ENCODE measurements at regions not wholly inside any gene's neighbourhood (a gene's known extent, or its start where the extent isn't known, plus 50 kb on each side); places are given as distances from the start of the nearest gene placed in this dataset.

DNA sequence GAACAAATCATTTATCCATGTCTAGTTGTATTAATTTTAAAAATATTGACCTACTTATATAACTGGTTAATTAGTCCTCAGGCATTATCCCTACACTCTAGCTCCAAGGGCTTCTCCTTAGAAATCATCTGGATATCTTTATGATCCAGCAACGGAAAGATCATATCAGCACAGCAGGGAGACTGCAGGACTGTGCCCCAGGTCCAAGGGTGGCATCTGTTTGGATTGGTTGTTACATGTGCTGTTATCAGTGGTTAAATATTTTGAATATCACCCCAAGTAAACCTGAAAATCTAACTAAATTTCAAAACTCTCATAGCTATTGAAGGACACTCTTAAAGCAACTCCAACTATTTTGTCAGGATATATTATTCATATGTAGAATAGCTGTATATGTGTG, 556.2 kb upstream of the ZEB2 start:
- no peak for DNase-seq

- no peak for DNase-seq
Observed at GRCh38 chr2:145075454-145076062, 555.6 kb upstream of the ZEB2 start.

DNA sequence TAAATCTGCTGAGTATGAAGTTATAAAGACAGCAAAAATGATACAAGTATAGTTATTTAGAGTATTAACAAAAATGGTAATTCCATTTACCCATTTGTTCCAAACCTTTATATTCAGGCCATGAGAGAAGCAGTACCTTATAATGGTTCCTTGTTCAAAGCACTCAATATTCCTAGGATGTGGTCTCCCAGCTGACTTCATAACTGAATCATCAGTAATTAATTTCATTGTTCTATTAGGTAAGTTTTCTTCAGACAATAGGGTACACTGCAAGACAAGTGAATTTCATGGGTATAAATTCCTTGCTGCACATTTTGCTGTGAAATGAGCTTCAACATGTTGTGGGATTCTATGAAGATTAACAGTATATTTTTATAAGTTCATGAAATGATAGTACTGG, 550.8 kb upstream of the ZEB2 start:
- DNase-seq = no peak

DNA sequence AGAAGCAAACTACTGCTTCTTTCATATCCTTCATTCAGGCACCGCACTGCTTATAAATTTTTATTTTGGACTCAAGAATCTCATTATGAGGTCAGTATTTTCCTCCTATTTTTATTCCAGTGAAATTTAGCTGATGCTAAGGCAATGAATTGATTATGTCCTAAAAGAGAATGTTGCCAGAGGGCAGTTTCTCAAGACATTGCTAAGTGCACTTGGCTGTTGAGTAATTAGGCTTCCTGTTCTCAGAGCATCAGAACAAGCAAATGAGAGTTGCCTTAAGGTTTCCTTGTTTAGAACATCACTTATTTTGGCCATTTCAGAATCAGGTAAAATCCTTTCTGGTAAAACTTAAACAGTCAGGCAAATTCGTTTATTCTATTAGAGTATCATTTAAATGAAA, 548.6 kb upstream of the ZEB2 start:
- no peak for DNase-seq

GRCh38 chr2:145067549-145068030, 547.7 kb upstream of the ZEB2 start:
- DNase-seq = no peak

- no peak for DNase-seq
Observed at GRCh38 chr2:145066856-145067548, 547.1 kb upstream of the ZEB2 start.

GRCh38 chr2:145066151-145066661, 546.3 kb upstream of the ZEB2 start:
- no peak for DNase-seq

- no peak for DNase-seq
Observed at GRCh38 chr2:145065342-145065741, 545.4 kb upstream of the ZEB2 start.

DNA sequence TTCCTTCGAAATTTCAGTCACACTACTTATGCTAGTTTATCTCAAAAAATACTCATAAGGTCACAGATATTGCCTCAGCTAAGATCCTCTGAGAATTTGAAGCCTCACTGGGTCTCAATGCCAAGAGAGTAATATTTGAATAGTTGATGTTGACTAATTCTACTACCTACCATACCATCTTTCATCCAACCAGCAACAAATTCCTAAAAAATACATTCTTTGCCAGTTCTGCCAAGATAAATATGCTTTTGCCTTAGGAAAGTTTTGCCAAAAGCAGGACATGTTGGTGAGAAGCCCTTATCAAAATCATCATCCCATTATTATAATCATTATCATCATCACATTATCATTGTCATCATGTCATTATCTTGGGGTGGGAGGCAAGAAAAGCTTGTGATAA, 544.6 kb upstream of the ZEB2 start:
- no peak for DNase-seq

- no peak for DNase-seq
Observed at GRCh38 chr2:145060876-145061275, 541.0 kb upstream of the ZEB2 start.

GRCh38 chr2:145059914-145060313, 540.0 kb upstream of the ZEB2 start:
- DNase-seq = no peak

DNA sequence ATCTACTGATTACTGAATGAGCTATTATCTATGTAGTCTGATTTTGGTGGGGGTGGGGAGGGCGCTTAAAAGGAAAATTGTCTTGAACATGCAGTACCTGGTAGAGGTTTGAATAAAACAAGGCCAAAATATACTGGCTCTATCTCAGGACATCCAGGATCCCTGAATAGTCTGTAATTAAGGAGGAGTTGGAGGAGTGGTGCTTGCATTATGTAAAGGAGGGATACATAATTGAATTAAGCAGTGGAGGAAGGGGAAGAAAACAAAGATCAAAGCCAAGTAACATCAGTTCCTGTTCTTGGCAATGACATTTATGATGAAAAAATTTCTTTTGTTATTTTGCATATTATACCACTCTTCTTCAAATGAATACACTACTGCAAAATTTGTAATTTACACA, 539.4 kb upstream of the ZEB2 start:
- DNase-seq = no peak

DNA sequence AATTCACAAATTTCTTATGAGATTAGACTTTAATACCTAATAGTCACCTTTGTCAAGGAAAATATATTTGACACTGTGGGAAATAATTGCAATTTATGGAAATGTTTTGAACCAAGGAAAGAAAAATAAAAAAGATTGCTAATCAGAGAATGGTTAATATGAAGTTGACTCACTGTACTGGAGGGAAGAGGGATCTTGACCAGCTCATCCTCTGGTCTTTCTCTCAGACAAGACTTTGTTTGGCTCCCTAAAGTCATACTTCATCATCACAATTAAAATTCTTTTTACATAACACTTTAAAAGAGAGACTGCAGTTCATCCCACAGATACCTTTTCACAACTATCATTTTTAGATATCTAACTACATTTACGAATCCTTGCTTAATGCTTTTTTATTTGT, 538.5 kb upstream of the ZEB2 start:
- DNase-seq = no peak

DNA sequence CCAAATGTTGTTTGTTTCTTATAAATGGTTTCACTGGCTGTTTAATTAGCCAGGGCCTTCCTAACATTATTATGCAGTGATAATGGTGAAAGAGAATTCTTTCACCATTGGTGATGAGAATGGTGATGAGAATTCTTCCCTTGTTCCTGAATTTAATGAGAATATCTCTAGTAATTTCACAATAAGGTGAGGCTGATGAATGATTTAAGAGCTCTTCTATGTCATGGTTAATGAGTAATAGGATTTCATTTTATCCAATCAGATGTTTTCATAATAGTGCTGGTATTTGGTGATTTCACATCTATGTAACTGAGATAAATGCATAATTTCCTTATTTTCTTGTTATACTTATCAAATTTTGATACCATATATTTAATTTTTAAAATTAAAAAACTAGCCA, 535.7 kb upstream of the ZEB2 start:
- DNase-seq = no peak

- no peak for DNase-seq
Observed at GRCh38 chr2:145050134-145050533, 530.2 kb upstream of the ZEB2 start.

- no peak for DNase-seq
Observed at GRCh38 chr2:145049475-145049874, 529.6 kb upstream of the ZEB2 start.

DNA sequence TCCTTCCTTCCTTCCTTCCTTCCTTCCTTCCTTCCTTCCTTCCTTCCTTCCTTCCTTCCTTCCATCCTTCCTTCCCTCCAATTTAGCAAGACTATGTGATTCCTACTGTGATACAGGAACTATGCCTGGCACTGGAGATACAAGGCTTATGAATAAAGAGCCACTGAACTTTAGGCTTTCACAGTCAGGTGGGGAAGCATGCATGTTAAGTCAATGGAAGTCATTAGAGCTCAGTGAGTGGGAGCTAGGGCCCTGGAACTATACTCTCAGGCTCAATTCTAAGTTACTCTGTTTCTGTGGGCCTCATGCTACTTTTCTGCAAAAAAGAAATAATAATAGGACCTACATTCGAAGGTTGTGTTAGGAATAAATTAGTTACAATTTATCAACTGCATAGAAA, 527.6 kb upstream of the ZEB2 start:
- DNase-seq = no peak

GRCh38 chr2:145044491-145044890, 524.6 kb upstream of the ZEB2 start:
- no peak for DNase-seq

- no peak for DNase-seq
Observed at GRCh38 chr2:145043399-145043834, 523.5 kb upstream of the ZEB2 start.

GRCh38 chr2:145041706-145042105, 521.8 kb upstream of the ZEB2 start:
- DNase-seq = no peak

- no peak for DNase-seq
Observed at GRCh38 chr2:145040433-145040832, 520.5 kb upstream of the ZEB2 start.

DNA sequence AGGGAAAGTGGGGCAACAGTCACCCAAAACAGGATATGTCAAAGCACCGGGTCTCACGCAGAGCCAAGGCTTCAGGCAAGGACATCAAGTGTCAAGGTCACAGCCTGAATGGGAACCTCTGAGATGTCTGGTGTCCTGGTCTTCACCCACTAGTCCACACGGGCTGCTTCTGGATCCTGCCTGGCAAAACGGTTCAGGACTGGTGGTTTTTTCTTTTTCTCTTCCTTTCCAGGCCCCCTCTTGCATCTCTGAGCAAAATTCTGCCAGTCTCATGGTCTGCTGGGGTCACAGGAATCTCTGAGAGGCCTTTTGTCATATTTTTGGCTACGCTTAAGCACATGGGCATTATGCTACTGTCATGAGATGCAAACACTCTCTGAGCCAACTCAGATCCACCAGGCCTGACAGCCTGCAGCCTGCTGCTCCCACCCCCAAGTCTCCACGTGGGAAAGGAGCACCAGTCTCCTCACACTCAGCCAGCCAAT, 518.2 kb upstream of the ZEB2 start:
- DNase-seq = no peak

DNA sequence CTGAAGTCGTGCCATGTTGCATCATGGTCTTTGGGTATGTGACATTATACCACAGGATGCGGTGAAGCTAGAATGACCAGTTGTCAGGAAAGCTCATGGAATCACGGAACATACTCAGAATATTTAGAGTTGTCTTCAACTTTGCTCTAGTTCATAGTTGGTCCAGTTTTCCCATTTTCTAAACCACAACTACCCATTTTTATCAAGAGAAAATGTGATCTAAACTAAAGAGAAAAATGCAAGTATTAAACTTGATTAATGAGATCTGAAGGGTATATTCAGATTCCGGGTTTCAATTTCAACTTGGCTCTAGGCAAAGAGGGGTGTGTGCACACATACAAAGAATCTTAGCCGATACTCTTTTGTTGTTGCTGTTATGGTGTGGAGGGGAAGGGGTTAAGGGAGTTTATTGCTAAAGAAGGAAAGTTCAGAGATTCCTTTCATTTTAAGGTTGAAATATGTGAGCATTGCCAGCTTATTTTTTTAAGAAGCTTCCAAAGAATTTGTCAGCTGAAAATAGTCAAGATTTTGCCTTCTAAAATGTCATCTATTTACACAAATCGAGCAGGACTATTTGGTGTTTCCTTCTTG, 516.6 kb upstream of the ZEB2 start:
- no peak for DNase-seq

- no peak for DNase-seq
Observed at GRCh38 chr2:145034511-145034910, 514.6 kb upstream of the ZEB2 start.

Data from hematopoietic multipotent progenitor cell treated with erythropoietin and hydrocortisone succinate and interleukin-3 and kit ligand, for 4 days (in vitro differentiated cells).